Jurkat, Clone E6-1 (cell line): ENCODE measurements at regions not wholly inside any gene's neighbourhood (a gene's known extent, or its start where the extent isn't known, plus 50 kb on each side); places are given as distances from the start of the nearest gene placed in this dataset.
A peak's percentile ranks its signal among the peaks of the same experiment; 100 is the strongest.
"Not testable (repeated sequence)": the region's sequence is repeated elsewhere in the genome, so short reads cannot be mapped to it uniquely, and the experiment has no call there.

Source experiments
- DNase-seq: peaks from one replicate; pipeline ENCODE4 v3.0.0-alpha.2; 2011; ENCODE audit warnings: low read depth, low spot score
- H3K4me3 ChIP-seq: 2 replicates; pipeline ENCODE4 v1.5.1; 2011; ENCODE audit warnings: mild to moderate bottlenecking, low read length, control low read depth, moderate library complexity

GRCh38 chr11:97028836-97029406 is 639.1 kb downstream of the JRKL start:
- no peak overlapping the region for H3K4me3 ChIP-seq
- no peak for DNase-seq

- DNase-seq: no peak
- H3K4me3 ChIP-seq: no peak overlapping the region
Observed at GRCh38 chr11:97033178-97033577, 643.4 kb downstream of the JRKL start.

GRCh38 chr11:97048481-97048880 is 658.7 kb downstream of the JRKL start:
- no peak for DNase-seq
- H3K4me3 ChIP-seq: no peak overlapping the region

GRCh38 chr11:97060184-97060583 is 670.4 kb downstream of the JRKL start:
- no peak overlapping the region for H3K4me3 ChIP-seq
- DNase-seq: no peak

GRCh38 chr11:97069160-97069559 is 679.3 kb downstream of the JRKL start:
- no peak overlapping the region for H3K4me3 ChIP-seq

GRCh38 chr11:97072420-97072819 is 682.6 kb downstream of the JRKL start:
- no peak for DNase-seq
- no peak overlapping the region for H3K4me3 ChIP-seq

More at GRCh38 chr11:97069160-97069559, 679.3 kb downstream of the JRKL start:
- no peak for DNase-seq

GRCh38 chr11:97076666-97077065 is 686.9 kb downstream of the JRKL start:
- DNase-seq, H3K4me3 ChIP-seq: not testable (repeated sequence)

- no peak overlapping the region for H3K4me3 ChIP-seq
- DNase-seq: no peak
Observed at GRCh38 chr11:97078443-97078842, 688.6 kb downstream of the JRKL start.

GRCh38 chr11:97079244-97079643 is 689.4 kb downstream of the JRKL start:
- DNase-seq: no peak
- no peak overlapping the region for H3K4me3 ChIP-seq

- no peak for DNase-seq
- H3K4me3 ChIP-seq: no peak overlapping the region
Observed at GRCh38 chr11:97087419-97087818, 697.6 kb downstream of the JRKL start.

GRCh38 chr11:97092823-97093222 is 703.0 kb downstream of the JRKL start:
- H3K4me3 ChIP-seq: no peak overlapping the region
- no peak for DNase-seq

GRCh38 chr11:97102180-97102579 is 712.4 kb downstream of the JRKL start:
- not testable (repeated sequence) for DNase-seq

GRCh38 chr11:97107604-97108003 is 717.8 kb downstream of the JRKL start:
- H3K4me3 ChIP-seq: no peak overlapping the region
- no peak for DNase-seq

More at GRCh38 chr11:97102180-97102579, 712.4 kb downstream of the JRKL start:
- not testable (repeated sequence) for H3K4me3 ChIP-seq

GRCh38 chr11:97109078-97109477 is 719.3 kb downstream of the JRKL start:
- H3K4me3 ChIP-seq: no peak overlapping the region
- no peak for DNase-seq

GRCh38 chr11:97110376-97110775 is 720.6 kb downstream of the JRKL start:
- H3K4me3 ChIP-seq: no peak overlapping the region
- DNase-seq: no peak

- H3K4me3 ChIP-seq: no peak overlapping the region
- no peak for DNase-seq
Observed at GRCh38 chr11:97111559-97111958, 721.7 kb downstream of the JRKL start.

GRCh38 chr11:97118614-97119200 is 728.9 kb downstream of the JRKL start:
- no peak for DNase-seq
- H3K4me3 ChIP-seq: no peak overlapping the region

GRCh38 chr11:97123237-97123636 is 733.4 kb downstream of the JRKL start:
- no peak overlapping the region for H3K4me3 ChIP-seq
- DNase-seq: no peak

- no peak overlapping the region for H3K4me3 ChIP-seq
- no peak for DNase-seq
Observed at GRCh38 chr11:97136067-97136466, 746.3 kb downstream of the JRKL start.

- H3K4me3 ChIP-seq: no peak overlapping the region
- DNase-seq: peak; percentile 16
Observed at GRCh38 chr11:97140885-97141494, 751.2 kb downstream of the JRKL start.

- H3K4me3 ChIP-seq: no peak overlapping the region
- DNase-seq: no peak
Observed at GRCh38 chr11:97143463-97143862, 753.6 kb downstream of the JRKL start.
